C4-2B (cell line): ENCODE measurements at regions not wholly inside any gene's neighbourhood (a gene's known extent, or its start where the extent isn't known, plus 50 kb on each side); places are given as distances from the start of the nearest gene placed in this dataset.

Source experiments
- CTCF ChIP-seq: fragments of 450-650 bp; conservative IDR thresholded peaks from 2 replicates; pipeline ENCODE4 v1.5.1; 2017; ENCODE audit warnings: mild to moderate bottlenecking
- ZFX ChIP-seq: fragments of 450-650 bp; IDR thresholded peaks from 2 replicates; pipeline ENCODE4 v1.6.1; 2017

GRCh38 chr3:144384241-144384979 is 412.8 kb downstream of the DIPK2A start:
- no peak for TF ChIP-seq CTCF
- TF ChIP-seq ZFX: no peak
